Hepatocyte (in vitro differentiated cells): ENCODE measurements at regions not wholly inside any gene's neighbourhood (a gene's known extent, or its start where the extent isn't known, plus 50 kb on each side); places are given as distances from the start of the nearest gene placed in this dataset.

Experiments used
- DNase-seq: peaks from one replicate; pipeline ENCODE4 v3.0.0-alpha.2; 2016; ENCODE audit warnings: low spot score
- H2AFZ ChIP-seq: fragments of 200-600 bp; sonication (generic); 2 replicates; pipeline ENCODE4 v1.6.0; 2016; ENCODE audit warnings: antibody characterized with exemption, mild to moderate bottlenecking
- H3K27ac ChIP-seq: fragments of 200-600 bp; sonication (generic); 2 replicates; pipeline ENCODE4 v1.5.1; 2016; ENCODE audit warnings: mild to moderate bottlenecking
- H3K27me3 ChIP-seq: fragments of 200-600 bp; sonication (generic); 2 replicates; pipeline ENCODE4 v1.6.1; 2016
- H3K36me3 ChIP-seq: fragments of 200-600 bp; sonication (generic); replicated peaks from 2 replicates; pipeline ENCODE4 v1.5.1; 2016; ENCODE audit warnings: low read depth; ENCODE audit not compliant: insufficient read depth
- H3K4me1 ChIP-seq: fragments of 200-600 bp; sonication (generic); 2 replicates; pipeline ENCODE4 v1.5.1; 2016; ENCODE audit warnings: mild to moderate bottlenecking, moderate library complexity; ENCODE audit not compliant: insufficient read depth
- H3K4me2 ChIP-seq: fragments of 200-600 bp; sonication (generic); 2 replicates; pipeline ENCODE4 v1.6.0; 2016
- H3K4me3 ChIP-seq: fragments of 200-600 bp; sonication (generic); 2 replicates; pipeline ENCODE4 v1.5.1; 2016; ENCODE audit warnings: mild to moderate bottlenecking
- H3K79me2 ChIP-seq: fragments of 200-600 bp; sonication (generic); 2 replicates; pipeline ENCODE4 v1.6.0; 2017; ENCODE audit warnings: mild to moderate bottlenecking
- H3K9me2 ChIP-seq: fragments of 200-600 bp; sonication (generic); replicated peaks from 2 replicates; pipeline ENCODE4 v1.6.0; 2017; ENCODE audit warnings: mild to moderate bottlenecking; ENCODE audit not compliant: insufficient read depth
- H3K9me3 ChIP-seq: fragments of 200-600 bp; sonication (generic); 2 replicates; pipeline ENCODE4 v1.5.1; 2016; ENCODE audit warnings: low read depth, mild to moderate bottlenecking
- H4K20me1 ChIP-seq: fragments of 200-600 bp; sonication (generic); 2 replicates; pipeline ENCODE4 v1.6.0; 2016; ENCODE audit warnings: mild to moderate bottlenecking; ENCODE audit not compliant: insufficient read depth, poor library complexity, severe bottlenecking
- CTCF ChIP-seq: fragments of 200-600 bp; sonication (generic); IDR thresholded peaks from 2 replicates; pipeline ENCODE4 v1.5.1; 2016; ENCODE audit warnings: antibody characterized with exemption, mild to moderate bottlenecking; ENCODE audit not compliant: poor library complexity
- EZH2 ChIP-seq: fragments of 200-600 bp; sonication (generic); IDR thresholded peaks from 2 replicates; pipeline ENCODE4 v1.6.1; 2016; ENCODE audit warnings: antibody characterized with exemption, mild to moderate bottlenecking, borderline replicate concordance
- EZH2phosphoT487 ChIP-seq: fragments of 200-600 bp; sonication (generic); IDR thresholded peaks from one replicate; pipeline ENCODE4 v1.6.1; 2018; ENCODE audit warnings: antibody characterized with exemption, mild to moderate bottlenecking, low read depth, moderate library complexity; ENCODE audit not compliant: unreplicated experiment, severe bottlenecking
- WGBS: methylation state at CpG from one replicate; pipeline ENCODE4 v1.1.6; 2016; ENCODE audit warnings: low lambda C conversion rate; ENCODE audit errors: missing lambda C conversion rate; 5-methylcytosine and 5-hydroxymethylcytosine counted together

GRCh38 chr6:54465649-54466300, 157.5 kb downstream of the TINAG start:
- Histone ChIP-seq H2AFZ (no peak overlapping the region), H4K20me1 (no peaks in the 10 kb centered on the region), H3K27me3 (no peaks in the 10 kb centered on the region), H3K9me3 (no peaks in the 10 kb centered on the region), H3K9me2 (no peaks in the 10 kb centered on the region), H3K4me3 (no peak overlapping the region), H3K36me3 (no peaks in the 10 kb centered on the region), H3K27ac (no peak overlapping the region), H3K79me2 (no peaks in the 10 kb centered on the region), H3K4me2 (no peak overlapping the region), H3K4me1 (no peaks in the 10 kb centered on the region)
- no peak for DNase-seq
- TF ChIP-seq EZH2 (no peak), EZH2phosphoT487 (no peak), CTCF (no peak)
- WGBS = 68% methylated on average over 3 of the region's 3 CpGs

DNA sequence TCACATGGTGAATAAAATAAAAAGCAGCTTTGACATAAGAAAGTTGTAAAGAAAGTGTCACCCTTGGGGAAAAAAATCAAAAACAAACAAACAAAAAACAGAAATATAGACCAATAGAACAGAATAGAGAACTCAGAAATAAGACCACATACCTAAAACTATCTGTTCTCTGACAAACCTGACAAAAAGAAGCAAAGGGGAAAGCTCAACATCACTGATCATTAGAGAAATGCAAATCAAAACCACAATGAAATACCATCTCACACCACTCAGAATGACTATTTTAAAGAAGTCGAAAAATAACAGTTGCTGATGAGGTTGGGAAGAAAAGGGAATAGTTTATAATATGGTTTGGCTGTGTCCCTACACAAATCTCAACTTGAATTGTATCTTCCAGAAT, 159.1 kb downstream of the TINAG start:
- no peaks in the 10 kb centered on the region for H3K4me1 ChIP-seq
- H3K27me3 ChIP-seq = no peaks in the 10 kb centered on the region
- H2AFZ ChIP-seq = no peak overlapping the region
- H3K4me2 ChIP-seq = no peak overlapping the region
- H3K9me3 ChIP-seq = no peaks in the 10 kb centered on the region
- no peak for TF ChIP-seq EZH2
- TF ChIP-seq EZH2phosphoT487 = no peak
- no peak for TF ChIP-seq CTCF
- WGBS = 91% methylated on average over 1 of the region's 1 CpG
- H3K79me2 ChIP-seq = no peaks in the 10 kb centered on the region
- H3K9me2 ChIP-seq = no peaks in the 10 kb centered on the region
- no peak overlapping the region for H3K4me3 ChIP-seq
- no peaks in the 10 kb centered on the region for H3K36me3 ChIP-seq
- H3K27ac ChIP-seq = no peak overlapping the region
- no peaks in the 10 kb centered on the region for H4K20me1 ChIP-seq
- DNase-seq = no peak

DNA sequence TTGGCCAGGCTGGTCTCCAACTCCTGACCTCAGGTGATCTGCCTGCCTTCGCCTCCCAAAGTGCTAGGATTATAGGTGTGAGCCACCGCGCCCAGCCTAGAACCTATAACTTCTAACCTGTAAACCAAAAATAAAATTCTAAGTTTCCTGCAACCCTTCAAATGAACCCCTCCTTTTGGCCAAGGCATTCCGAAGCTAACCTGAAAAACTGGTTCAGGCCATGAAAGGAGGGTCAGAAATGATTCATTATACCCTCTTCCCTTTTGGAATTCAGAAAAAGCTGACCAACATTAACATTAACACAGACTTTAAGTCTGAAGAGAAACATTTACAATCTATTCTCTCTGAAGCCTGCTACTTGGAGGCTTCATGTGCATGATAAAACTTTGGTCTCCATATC, 165.1 kb downstream of the TINAG start:
- Histone ChIP-seq H3K79me2 (no peaks in the 10 kb centered on the region), H3K4me3 (no peak overlapping the region), H3K9me3 (no peaks in the 10 kb centered on the region), H3K4me2 (no peak overlapping the region), H3K27me3 (no peaks in the 10 kb centered on the region), H3K4me1 (no peaks in the 10 kb centered on the region), H3K36me3 (no peaks in the 10 kb centered on the region), H2AFZ (no peak overlapping the region), H3K27ac (no peak overlapping the region), H3K9me2 (no peaks in the 10 kb centered on the region), H4K20me1 (no peaks in the 10 kb centered on the region)
- WGBS = 93% methylated on average over 4 of the region's 4 CpGs
- no peak for DNase-seq
- no peak for TF ChIP-seq EZH2
- no peak for TF ChIP-seq EZH2phosphoT487
- TF ChIP-seq CTCF = no peak
